ENCODE measurements at regions not wholly inside any gene's neighbourhood (a gene's known extent, or its start where the extent isn't known, plus 50 kb on each side); places are given as distances from the start of the nearest gene placed in this dataset.

DNA sequence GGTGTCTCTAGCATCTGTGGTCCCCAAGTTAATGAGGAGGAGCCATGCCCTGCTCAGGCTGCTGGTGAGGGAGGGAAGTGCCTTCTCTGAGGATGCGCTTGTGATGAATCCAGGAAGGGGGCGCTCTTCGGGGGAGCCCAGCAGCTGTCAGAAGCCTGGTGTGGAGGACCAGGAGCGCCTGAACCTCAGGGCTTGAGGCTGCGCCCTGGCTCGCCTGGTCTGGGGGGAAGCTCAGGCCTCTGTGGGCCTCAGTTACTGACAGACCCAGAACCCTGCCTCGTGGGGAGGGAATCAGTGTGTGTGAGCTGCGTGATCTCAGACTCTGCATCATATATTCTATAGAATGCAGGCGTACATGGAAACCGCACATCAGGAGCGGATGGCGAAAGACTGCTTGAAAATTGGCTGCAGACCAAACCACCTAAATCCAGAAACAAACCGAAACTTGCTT, 126.1 kb downstream of the SEC14L1 start:
- intact Hi-C loops (cut with micrococcal nuclease) = loop anchor here (10.0 kb wide), 1 partner anchor 392 kb away; no protein-coding TSS in a partner anchor
- DNase-seq = no peak
- H3K9me3 ChIP-seq (replicated peaks) = no peaks in the 10 kb centered on the region
- H3K4me3 ChIP-seq = no peak overlapping the region
- H3K27me3 ChIP-seq (ENCODE audit: low read depth) = peaks cover 24% of the 10 kb centered on the region
- H3K4me1 ChIP-seq = no peaks in the 10 kb centered on the region
- H3K27ac ChIP-seq (replicated peaks) = no peak overlapping the region
- H3K36me3 ChIP-seq = no peaks in the 10 kb centered on the region
- TF ChIP-seq, protein P1, sequence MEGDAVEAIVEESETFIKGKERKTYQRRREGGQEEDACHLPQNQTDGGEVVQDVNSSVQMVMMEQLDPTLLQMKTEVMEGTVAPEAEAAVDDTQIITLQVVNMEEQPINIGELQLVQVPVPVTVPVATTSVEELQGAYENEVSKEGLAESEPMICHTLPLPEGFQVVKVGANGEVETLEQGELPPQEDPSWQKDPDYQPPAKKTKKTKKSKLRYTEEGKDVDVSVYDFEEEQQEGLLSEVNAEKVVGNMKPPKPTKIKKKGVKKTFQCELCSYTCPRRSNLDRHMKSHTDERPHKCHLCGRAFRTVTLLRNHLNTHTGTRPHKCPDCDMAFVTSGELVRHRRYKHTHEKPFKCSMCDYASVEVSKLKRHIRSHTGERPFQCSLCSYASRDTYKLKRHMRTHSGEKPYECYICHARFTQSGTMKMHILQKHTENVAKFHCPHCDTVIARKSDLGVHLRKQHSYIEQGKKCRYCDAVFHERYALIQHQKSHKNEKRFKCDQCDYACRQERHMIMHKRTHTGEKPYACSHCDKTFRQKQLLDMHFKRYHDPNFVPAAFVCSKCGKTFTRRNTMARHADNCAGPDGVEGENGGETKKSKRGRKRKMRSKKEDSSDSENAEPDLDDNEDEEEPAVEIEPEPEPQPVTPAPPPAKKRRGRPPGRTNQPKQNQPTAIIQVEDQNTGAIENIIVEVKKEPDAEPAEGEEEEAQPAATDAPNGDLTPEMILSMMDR (IDR thresholded peaks at IDR 0.05; ENCODE audit: borderline replicate concordance) = no peak

DNA sequence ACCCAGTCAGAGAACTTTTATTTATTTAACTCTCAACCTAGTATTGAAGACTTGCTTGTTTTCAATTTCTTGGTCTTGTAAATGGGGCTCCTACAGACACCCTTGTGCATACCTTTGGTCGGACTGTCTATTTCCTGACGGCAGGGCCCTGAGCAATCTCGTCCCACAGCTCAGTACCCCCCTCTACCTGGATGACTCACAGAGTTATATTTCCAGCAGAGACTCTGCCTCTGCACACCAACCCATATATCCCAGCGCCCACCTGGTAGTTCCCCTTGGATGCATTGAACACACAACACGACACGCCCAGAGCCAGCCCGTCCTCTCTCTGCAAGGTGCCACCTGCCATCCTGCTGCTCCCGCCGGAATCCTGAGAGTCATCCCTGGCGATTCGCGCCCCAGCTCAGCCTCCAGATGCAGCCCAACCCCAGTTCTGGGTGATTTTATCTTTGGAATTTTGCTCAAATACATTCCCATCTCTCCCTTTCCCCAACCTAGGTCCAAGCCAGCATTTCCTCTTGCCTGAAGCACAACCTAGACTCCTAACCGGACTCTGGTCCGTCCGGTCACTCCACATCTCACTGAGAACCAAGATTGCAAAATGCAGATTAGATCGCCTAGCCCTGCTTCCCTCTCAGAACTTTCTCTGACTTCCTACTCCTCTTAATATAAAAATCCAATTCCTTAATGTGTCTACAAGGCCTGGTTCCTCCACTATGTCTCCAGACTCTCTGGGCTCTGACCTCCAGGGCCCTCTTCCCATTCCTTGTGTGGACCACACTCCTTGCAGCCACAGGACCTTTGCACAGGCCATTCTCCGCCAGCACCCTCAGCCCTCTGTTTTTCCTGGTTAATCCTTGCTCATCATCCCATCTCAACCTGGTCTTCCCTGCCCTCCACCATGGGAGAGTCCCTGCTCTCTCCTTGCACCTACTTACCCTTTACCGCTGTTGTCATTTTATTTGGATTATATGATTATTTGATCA, 129.2 kb downstream of the SEC14L1 start:
- no peak for DNase-seq
- Histone ChIP-seq H3K4me3 (no peak overlapping the region), H3K4me1 (no peaks in the 10 kb centered on the region), H3K9me3 (replicated peaks) (no peaks in the 10 kb centered on the region), H3K27me3 (ENCODE audit: low read depth) (peaks cover 37% of the 10 kb centered on the region), H3K27ac (replicated peaks) (no peak overlapping the region), H3K36me3 (no peaks in the 10 kb centered on the region)
- TF ChIP-seq, protein P1 (IDR thresholded peaks at IDR 0.05; ENCODE audit: borderline replicate concordance) = no peak
- intact Hi-C loops (cut with micrococcal nuclease) = loop anchor here (10.0 kb wide), 1 partner anchor 395 kb away; no protein-coding TSS in a partner anchor

DNA sequence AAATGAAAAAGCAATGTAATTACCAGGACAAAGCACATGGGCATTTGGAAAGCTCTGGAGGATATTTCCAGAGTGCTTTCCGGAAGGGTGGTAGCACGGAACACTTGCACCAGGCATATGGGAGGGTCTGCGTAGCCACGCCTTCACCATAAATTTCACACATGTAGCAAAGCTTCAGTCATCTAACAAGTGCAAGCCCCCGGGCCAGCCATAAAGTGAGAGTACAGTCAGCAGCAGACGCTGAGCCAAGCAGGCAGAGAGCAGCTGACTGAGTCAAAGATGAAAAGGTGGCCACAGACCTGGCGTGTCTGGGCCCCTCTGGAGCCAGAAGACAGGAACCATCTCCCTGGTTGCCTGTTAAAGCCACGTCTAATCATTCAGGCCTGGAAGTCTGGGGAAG, 130.6 kb downstream of the SEC14L1 start:
- TF ChIP-seq, protein P1 (IDR thresholded peaks at IDR 0.05; ENCODE audit: borderline replicate concordance) = no peak
- Histone ChIP-seq H3K4me3 (no peak overlapping the region), H3K9me3 (replicated peaks) (no peaks in the 10 kb centered on the region), H3K4me1 (no peaks in the 10 kb centered on the region), H3K36me3 (no peaks in the 10 kb centered on the region), H3K27ac (replicated peaks) (no peak overlapping the region), H3K27me3 (ENCODE audit: low read depth) (peaks cover 34% of the 10 kb centered on the region)
- intact Hi-C loops (cut with micrococcal nuclease) = no loop called here
- no peak for DNase-seq

DNA sequence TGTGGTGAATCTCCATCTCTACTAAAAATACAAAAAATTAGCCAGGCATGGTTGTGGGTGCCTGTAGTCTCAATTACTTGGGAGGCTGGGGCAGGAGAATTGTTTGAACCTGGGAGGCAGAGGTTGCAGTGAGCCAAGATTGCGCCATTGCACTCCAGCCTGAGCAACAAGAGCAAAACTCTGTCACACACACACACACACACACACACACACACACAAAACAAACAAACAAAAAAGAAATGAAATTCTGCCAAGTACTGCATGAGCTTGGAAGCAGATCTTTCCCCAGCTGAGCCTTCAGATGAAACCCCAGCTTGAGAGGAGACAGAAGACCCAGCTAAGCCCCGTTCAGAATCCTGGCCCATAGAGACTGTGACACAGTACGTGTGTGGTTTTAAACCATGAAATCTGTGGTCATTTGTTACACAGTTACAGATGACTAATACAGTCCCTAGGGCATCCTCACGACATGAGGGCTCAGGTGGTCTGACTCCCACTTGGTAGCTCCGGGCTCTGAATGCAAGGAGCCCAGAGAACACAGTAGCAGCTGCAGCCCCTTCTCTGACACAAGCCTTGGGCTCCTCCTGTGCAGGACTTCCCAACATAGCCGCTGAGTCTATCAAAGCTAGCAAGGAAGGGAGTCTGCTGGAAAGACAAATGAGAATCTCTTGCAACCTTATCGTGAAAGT, 132.8 kb downstream of the SEC14L1 start:
- H3K9me3 ChIP-seq (replicated peaks) = no peaks in the 10 kb centered on the region
- DNase-seq = no peak
- TF ChIP-seq, protein P1 (IDR thresholded peaks at IDR 0.05; ENCODE audit: borderline replicate concordance) = no peak
- H3K36me3 ChIP-seq = no peaks in the 10 kb centered on the region
- H3K27ac ChIP-seq (replicated peaks) = no peak overlapping the region
- no peak overlapping the region for H3K4me3 ChIP-seq
- no peaks in the 10 kb centered on the region for H3K4me1 ChIP-seq
- intact Hi-C loops (cut with micrococcal nuclease) = no loop called here
- H3K27me3 ChIP-seq (ENCODE audit: low read depth) = peaks cover 36% of the 10 kb centered on the region

DNA sequence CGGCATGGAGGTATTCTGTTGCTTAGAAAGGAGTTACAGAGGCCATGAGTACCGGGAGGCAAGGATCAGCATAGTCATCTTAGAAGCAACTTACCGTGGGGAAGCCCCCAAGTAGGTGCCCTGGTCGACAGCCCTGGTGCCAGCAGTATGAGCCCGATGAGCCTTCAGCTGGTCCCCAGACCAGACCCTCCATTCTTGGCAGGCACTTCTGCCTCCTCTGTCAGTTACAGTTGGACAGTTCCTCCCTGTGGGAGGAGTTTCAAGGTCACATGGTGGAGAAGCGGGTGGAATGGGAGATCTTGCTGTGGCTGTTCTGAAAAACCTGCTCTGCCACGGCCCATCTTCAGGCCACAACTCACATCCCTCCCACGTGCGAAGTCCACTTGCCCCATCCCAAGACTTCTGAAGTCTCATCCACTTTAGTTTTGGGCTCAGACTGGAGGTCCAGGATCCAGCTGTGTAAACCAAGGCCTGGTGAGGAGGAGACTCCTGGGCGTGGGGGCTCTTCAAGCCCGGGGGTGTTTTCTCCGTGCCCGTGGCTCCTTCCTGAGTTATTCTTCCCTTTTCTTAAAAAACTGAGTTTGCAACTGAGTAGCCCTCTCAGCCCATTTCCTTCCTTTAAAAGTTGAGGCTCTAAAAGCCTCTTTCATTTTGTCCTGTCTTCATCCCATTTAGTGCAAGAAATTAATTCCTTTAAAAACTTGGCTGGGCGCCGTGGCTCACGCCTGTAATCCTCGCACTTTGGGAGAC, 133.5 kb downstream of the SEC14L1 start:
- H3K27ac ChIP-seq (replicated peaks) = no peak overlapping the region
- H3K4me3 ChIP-seq = no peak overlapping the region
- H3K27me3 ChIP-seq (ENCODE audit: low read depth) = peaks cover 40% of the 10 kb centered on the region
- H3K4me1 ChIP-seq = no peaks in the 10 kb centered on the region
- no peak for DNase-seq
- no peaks in the 10 kb centered on the region for H3K9me3 ChIP-seq (replicated peaks)
- TF ChIP-seq, protein P1 (IDR thresholded peaks at IDR 0.05; ENCODE audit: borderline replicate concordance) = no peak
- no peaks in the 10 kb centered on the region for H3K36me3 ChIP-seq
- intact Hi-C loops (cut with micrococcal nuclease) = no loop called here

Data from left ventricle myocardium inferior (tissue), 1 donor.